ENCODE measurements at regions not wholly inside any gene's neighbourhood (a gene's known extent, or its start where the extent isn't known, plus 50 kb on each side); places are given as distances from the start of the nearest gene placed in this dataset.
A peak's percentile ranks its signal among the peaks of the same experiment; 100 is the strongest.
"Not testable (repeated sequence)": the region's sequence is repeated elsewhere in the genome, so short reads cannot be mapped to it uniquely, and the experiment has no call there.

GRCh38 chr4:49321511-49322300 is 335.6 kb downstream of the CWH43 start:
- DNase-seq (ENCODE audit: low spot score); H3K4me1 ChIP-seq (ENCODE audit: insufficient read depth); H3K79me2 ChIP-seq; H3K4me3 ChIP-seq; H3K27ac ChIP-seq; H2AFZ ChIP-seq; H3K36me3 ChIP-seq (replicated peaks; ENCODE audit: insufficient read depth, low read depth); H3K9me3 ChIP-seq (ENCODE audit: low read depth); H3K9me2 ChIP-seq (replicated peaks; ENCODE audit: insufficient read depth); H3K27me3 ChIP-seq; H4K20me1 ChIP-seq (ENCODE audit: insufficient read depth, poor library complexity, severe bottlenecking); H3K4me2 ChIP-seq: not testable (repeated sequence)
- WGBS (ENCODE audit: low lambda C conversion rate, missing lambda C conversion rate): 80% methylated on average over 12 of the region's 12 CpGs

DNA sequence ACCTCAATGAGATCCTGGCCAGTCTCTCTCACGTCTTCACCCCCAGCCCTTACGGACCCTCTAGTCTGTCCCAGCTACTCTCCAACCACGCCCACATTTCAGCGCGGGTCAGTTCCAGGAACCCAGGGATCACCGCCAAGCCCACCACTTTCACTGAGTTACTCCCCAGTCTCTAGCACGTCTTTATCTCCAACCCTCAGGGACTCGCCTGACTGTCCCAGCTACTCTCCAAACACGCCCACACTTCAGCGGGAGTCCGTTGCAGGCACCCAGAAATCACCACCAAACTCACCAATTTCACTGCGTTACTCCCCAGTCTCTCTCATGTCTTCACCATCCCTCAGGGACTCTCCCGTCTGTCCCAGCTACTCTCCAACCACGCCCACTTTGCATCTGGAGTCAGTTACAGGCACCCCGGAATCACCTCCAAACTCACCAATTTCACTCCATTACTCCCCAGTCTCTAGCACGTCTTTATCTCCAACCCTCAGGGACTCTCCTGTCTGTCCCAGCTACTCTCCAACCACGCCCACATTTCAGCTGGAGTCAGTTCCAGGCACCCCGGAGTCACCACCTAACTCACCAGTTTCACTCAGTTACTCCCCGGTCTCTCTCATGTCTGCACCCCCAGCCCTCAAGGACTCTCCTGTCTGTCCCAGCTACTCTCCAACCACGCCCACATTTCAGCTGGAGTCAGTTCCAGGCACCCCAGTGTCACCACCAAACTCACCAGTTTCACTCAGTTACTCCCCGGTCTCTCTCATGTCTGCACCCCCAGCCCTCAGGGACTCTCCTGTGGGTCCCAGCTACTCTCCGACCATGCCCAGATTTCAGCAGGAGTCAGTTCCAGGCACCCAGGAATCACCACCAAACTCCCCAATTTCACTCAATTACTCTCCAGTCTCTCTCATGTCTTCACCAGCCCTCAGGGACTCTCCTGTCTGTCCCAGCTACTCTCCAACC is 336.8 kb downstream of the CWH43 start:
- H3K79me2 ChIP-seq; H2AFZ ChIP-seq; H3K4me1 ChIP-seq (ENCODE audit: insufficient read depth); H3K9me3 ChIP-seq (ENCODE audit: low read depth); H3K9me2 ChIP-seq (replicated peaks; ENCODE audit: insufficient read depth); H3K27ac ChIP-seq; H3K27me3 ChIP-seq; H4K20me1 ChIP-seq (ENCODE audit: insufficient read depth, poor library complexity, severe bottlenecking); H3K4me2 ChIP-seq; H3K4me3 ChIP-seq; H3K36me3 ChIP-seq (replicated peaks; ENCODE audit: insufficient read depth, low read depth): not testable (repeated sequence)
- peak; percentile 11 for DNase-seq (ENCODE audit: low spot score)
- WGBS (ENCODE audit: low lambda C conversion rate, missing lambda C conversion rate): 82% methylated on average over 22 of the region's 22 CpGs

DNA sequence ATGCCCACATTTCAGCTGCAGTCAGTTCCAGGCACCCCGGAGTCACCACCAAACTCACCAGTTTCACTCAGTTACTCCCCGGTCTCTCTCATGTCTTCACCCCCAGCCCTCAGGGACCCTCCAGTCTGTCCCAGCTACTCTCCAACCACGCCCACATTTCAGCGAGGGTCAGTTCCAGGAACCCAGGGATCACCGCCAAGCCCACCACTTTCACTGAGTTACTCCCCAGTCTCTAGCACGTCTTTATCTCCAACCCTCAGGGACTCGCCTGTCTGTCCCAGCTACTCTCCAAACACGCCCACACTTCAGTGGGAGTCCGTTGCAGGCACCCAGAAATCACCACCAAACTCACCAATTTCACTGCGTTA is 337.5 kb downstream of the CWH43 start:
- not testable (repeated sequence) for H3K79me2 ChIP-seq; H3K9me2 ChIP-seq (replicated peaks; ENCODE audit: insufficient read depth); DNase-seq (ENCODE audit: low spot score); H3K4me2 ChIP-seq; H3K4me3 ChIP-seq; H3K27me3 ChIP-seq; H2AFZ ChIP-seq; H3K9me3 ChIP-seq (ENCODE audit: low read depth); H4K20me1 ChIP-seq (ENCODE audit: insufficient read depth, poor library complexity, severe bottlenecking); H3K27ac ChIP-seq; H3K36me3 ChIP-seq (replicated peaks; ENCODE audit: insufficient read depth, low read depth); H3K4me1 ChIP-seq (ENCODE audit: insufficient read depth)
- 71% methylated on average over 8 of the region's 10 CpGs for WGBS (ENCODE audit: low lambda C conversion rate, missing lambda C conversion rate)

All from hepatocyte (in vitro differentiated cells).